ENCODE measurements at regions not wholly inside any gene's neighbourhood (a gene's known extent, or its start where the extent isn't known, plus 50 kb on each side); places are given as distances from the start of the nearest gene placed in this dataset.
"Not testable (repeated sequence)": the region's sequence is repeated elsewhere in the genome, so short reads cannot be mapped to it uniquely, and the experiment has no call there.

DNA sequence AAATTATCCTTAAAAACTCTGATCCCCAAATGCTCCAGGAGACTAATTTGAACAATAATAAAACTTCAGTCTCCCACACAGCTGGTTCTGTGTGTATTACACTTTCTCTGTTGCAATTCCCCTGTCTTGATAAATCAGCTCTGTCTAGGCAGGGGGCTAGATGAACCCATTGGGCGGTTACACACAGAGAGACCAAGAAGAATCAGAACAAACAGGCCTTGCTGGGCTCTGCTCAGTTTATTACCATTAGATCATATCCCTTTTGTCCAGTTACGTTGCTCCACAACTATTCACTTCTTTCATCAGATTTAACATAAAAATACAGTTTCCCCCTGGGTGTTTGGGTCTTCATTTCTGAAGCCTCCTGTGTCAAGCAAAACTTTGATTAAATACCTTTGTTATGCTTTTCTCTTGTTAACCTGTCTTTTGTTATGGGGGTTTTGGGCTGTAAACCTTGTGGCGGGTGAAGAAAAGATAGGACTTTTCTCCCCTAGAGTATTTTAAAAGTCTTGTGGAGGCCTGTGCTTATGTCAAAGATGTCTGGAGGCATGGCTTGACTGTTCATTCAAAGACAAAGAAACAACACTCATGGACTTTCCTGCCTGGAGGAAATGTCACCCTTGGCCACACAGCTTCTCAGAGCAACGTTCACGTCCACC lies 109.3 kb upstream of the ZNF658 start:
- TF ChIP-seq, protein P1, sequence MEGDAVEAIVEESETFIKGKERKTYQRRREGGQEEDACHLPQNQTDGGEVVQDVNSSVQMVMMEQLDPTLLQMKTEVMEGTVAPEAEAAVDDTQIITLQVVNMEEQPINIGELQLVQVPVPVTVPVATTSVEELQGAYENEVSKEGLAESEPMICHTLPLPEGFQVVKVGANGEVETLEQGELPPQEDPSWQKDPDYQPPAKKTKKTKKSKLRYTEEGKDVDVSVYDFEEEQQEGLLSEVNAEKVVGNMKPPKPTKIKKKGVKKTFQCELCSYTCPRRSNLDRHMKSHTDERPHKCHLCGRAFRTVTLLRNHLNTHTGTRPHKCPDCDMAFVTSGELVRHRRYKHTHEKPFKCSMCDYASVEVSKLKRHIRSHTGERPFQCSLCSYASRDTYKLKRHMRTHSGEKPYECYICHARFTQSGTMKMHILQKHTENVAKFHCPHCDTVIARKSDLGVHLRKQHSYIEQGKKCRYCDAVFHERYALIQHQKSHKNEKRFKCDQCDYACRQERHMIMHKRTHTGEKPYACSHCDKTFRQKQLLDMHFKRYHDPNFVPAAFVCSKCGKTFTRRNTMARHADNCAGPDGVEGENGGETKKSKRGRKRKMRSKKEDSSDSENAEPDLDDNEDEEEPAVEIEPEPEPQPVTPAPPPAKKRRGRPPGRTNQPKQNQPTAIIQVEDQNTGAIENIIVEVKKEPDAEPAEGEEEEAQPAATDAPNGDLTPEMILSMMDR (IDR thresholded peaks at IDR 0.05) = not testable (repeated sequence)
- TF ChIP-seq POLR2A, EP300 (IDR thresholded peaks at IDR 0.05): not testable (repeated sequence)
